GM12873 (cell line): ENCODE measurements at regions not wholly inside any gene's neighbourhood (a gene's known extent, or its start where the extent isn't known, plus 50 kb on each side); places are given as distances from the start of the nearest gene placed in this dataset.

Source experiments
- CTCF ChIP-seq: IDR thresholded peaks from 2 replicates; pipeline ENCODE4 v1.5.1; 2012; ENCODE audit warnings: low read depth, mild to moderate bottlenecking, moderate library complexity, low read length, control low read depth; ENCODE audit not compliant: insufficient read depth; ENCODE audit errors: missing control alignments

- TF ChIP-seq CTCF: no peak
Measured at GRCh38 chr12:97235102-97235501, 227.5 kb upstream of the RMST start.

GRCh38 chr12:97246368-97246767, 216.2 kb upstream of the RMST start:
- no peak for TF ChIP-seq CTCF

GRCh38 chr12:97250483-97250882, 212.1 kb upstream of the RMST start:
- TF ChIP-seq CTCF: no peak

- TF ChIP-seq CTCF: no peak
Measured at GRCh38 chr12:97257726-97258125, 204.9 kb upstream of the RMST start.

GRCh38 chr12:97259098-97259497, 203.5 kb upstream of the RMST start:
- TF ChIP-seq CTCF: no peak

GRCh38 chr12:97260786-97261185, 201.8 kb upstream of the RMST start:
- no peak for TF ChIP-seq CTCF

- no peak for TF ChIP-seq CTCF
Measured at GRCh38 chr12:97267166-97267565, 195.4 kb upstream of the RMST start.
